ENCODE measurements at regions not wholly inside any gene's neighbourhood (a gene's known extent, or its start where the extent isn't known, plus 50 kb on each side); places are given as distances from the start of the nearest gene placed in this dataset.

DNA sequence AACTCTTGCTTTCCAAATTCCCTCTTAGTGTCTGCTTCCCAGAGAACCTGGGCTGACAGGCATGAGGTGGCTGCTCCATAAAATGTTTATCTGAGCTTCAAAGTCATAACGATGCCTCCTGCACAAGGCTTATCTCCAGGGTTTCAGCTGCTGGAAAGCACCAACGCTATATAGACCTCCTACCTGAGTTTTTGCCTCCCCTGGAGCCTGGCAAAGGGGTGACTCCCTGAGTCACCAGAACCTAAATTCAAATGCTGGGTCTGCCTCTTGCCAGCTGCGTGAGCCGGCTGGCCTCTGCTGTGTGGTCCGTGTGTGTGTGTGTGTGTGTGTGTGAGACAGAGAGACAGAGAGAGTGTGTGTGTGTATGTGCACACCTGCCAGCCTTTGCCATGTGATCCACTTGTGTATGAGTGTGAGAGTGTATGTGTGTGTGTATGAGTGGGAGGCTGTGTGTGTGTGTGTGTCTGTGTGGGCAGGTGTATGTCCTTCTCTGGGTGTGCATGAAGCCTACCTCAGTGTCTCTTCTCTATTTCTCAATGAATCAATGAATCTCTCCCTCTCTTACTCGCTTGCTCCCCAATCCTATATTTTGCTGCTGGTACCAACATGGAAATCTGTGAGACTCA lies 714.9 kb downstream of the MATN1 start:
- TF ChIP-seq ZNF143 (CRISPR knock-in tag; IDR thresholded peaks at IDR 0.05) (no peak), CTCF (CRISPR knock-in tag; IDR thresholded peaks at IDR 0.05) (no peak)
